ENCODE measurements at regions not wholly inside any gene's neighbourhood (a gene's known extent, or its start where the extent isn't known, plus 50 kb on each side); places are given as distances from the start of the nearest gene placed in this dataset.

DNA sequence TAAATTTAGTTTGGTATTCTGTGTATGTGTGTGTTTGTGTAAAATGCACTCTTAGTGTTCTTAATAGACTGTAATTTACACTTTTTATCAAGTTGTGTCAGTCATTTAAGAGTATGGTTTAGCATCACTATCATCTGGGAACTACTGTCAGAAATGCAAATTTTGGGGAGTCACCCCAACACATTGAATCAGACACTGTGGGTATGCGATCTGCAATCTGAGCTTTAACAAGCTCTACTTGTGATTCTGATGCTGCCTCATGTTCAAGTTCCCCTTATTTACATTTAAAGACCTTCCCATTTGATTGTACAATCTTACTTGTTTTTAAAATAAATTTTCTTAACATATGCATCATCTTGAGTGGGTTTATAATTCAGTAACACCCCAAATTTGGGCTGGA, 218.1 kb upstream of the FOXP2 start:
- Histone ChIP-seq H3K4me1 (ENCODE audit: control insufficient read depth, extremely low read depth, insufficient read depth, low read length) (no peaks in the 10 kb centered on the region), H3K4me2 (ENCODE audit: control insufficient read depth, extremely low read depth, insufficient read depth, low read depth, low read length) (no peak overlapping the region), H4K20me1 (ENCODE audit: control insufficient read depth, extremely low read depth, insufficient read depth, low read length) (no peaks in the 10 kb centered on the region), H3K27ac (ENCODE audit: control insufficient read depth, insufficient read depth, low read length) (no peak overlapping the region), H3K9me1 (ENCODE audit: control insufficient read depth, extremely low read depth, insufficient read depth, low read length) (no peaks in the 10 kb centered on the region), H3K9ac (ENCODE audit: control insufficient read depth, extremely low read depth, insufficient read depth, low read length) (no peak overlapping the region), H3K4me3 (ENCODE audit: control insufficient read depth in 2 of 3, extremely low read depth in 1 of 3, insufficient read depth in 2 of 3, low read depth in 1 of 3, low read length in 3 of 3) (no peak overlapping the region), H3K79me2 (ENCODE audit: control insufficient read depth, insufficient read depth, low read length) (no peaks in the 10 kb centered on the region), H3K9me3 (ENCODE audit: control insufficient read depth, low read depth, low read length) (no peaks in the 10 kb centered on the region), H2AFZ (ENCODE audit: control insufficient read depth, low read length) (no peak overlapping the region), H3K36me3 (ENCODE audit: control insufficient read depth in 2 of 2, extremely low read depth in 1 of 2, insufficient read depth in 2 of 2, low read length in 2 of 2) (no peaks in the 10 kb centered on the region), H3K27me3 (ENCODE audit: control insufficient read depth, extremely low read depth, insufficient read depth, low read length) (no peaks in the 10 kb centered on the region)
- dilution Hi-C loops (cut with MboI; ENCODE audit: extremely low pct_ligation_motif_present, low sequenced_read_pairs): no loop called here
- TF ChIP-seq EZH2 (IDR thresholded peaks at IDR 0.05; ENCODE audit: low read length): no peak
- TF ChIP-seq, protein P1, sequence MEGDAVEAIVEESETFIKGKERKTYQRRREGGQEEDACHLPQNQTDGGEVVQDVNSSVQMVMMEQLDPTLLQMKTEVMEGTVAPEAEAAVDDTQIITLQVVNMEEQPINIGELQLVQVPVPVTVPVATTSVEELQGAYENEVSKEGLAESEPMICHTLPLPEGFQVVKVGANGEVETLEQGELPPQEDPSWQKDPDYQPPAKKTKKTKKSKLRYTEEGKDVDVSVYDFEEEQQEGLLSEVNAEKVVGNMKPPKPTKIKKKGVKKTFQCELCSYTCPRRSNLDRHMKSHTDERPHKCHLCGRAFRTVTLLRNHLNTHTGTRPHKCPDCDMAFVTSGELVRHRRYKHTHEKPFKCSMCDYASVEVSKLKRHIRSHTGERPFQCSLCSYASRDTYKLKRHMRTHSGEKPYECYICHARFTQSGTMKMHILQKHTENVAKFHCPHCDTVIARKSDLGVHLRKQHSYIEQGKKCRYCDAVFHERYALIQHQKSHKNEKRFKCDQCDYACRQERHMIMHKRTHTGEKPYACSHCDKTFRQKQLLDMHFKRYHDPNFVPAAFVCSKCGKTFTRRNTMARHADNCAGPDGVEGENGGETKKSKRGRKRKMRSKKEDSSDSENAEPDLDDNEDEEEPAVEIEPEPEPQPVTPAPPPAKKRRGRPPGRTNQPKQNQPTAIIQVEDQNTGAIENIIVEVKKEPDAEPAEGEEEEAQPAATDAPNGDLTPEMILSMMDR (optimal IDR thresholded peaks at IDR 0.05 in 1 of 3, IDR thresholded peaks at IDR 0.05 in 1 of 3, conservative IDR thresholded peaks at IDR 0.05 in 1 of 3; ENCODE audit: extremely low read depth in 1 of 3, insufficient read depth in 2 of 3, low read length in 3 of 3): no peak
- FAIRE-seq (no peak), DNase-seq (ENCODE audit: low read depth, low spot score) (no peak)

DNA sequence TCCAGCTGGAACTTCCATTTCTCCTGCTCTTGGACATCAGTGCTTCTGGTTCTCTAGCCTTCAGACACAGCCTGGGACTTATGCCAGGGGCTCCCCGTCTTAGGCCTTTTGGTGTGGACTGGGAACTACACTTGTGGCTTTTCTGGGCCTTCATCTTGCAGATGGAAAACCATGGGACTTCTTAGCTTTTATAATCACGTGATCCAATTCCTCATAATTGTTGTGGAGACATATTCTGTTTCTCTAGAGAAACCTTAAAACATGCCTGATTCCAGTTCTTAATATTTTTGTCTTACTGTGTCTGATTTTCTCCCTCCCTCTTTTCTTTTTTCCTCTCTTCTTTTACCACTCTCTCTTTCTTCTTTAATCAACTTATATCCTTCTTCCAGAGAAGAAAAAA, 224.2 kb upstream of the FOXP2 start:
- dilution Hi-C loops (cut with MboI; ENCODE audit: extremely low pct_ligation_motif_present, low sequenced_read_pairs): no loop called here
- Histone ChIP-seq H3K9ac (ENCODE audit: control insufficient read depth, extremely low read depth, insufficient read depth, low read length) (no peak overlapping the region), H4K20me1 (ENCODE audit: control insufficient read depth, extremely low read depth, insufficient read depth, low read length) (no peaks in the 10 kb centered on the region), H3K4me3 (ENCODE audit: control insufficient read depth in 2 of 3, extremely low read depth in 1 of 3, insufficient read depth in 2 of 3, low read depth in 1 of 3, low read length in 3 of 3) (no peak overlapping the region), H2AFZ (ENCODE audit: control insufficient read depth, low read length) (no peak overlapping the region), H3K9me1 (ENCODE audit: control insufficient read depth, extremely low read depth, insufficient read depth, low read length) (no peaks in the 10 kb centered on the region), H3K4me1 (ENCODE audit: control insufficient read depth, extremely low read depth, insufficient read depth, low read length) (no peaks in the 10 kb centered on the region), H3K79me2 (ENCODE audit: control insufficient read depth, insufficient read depth, low read length) (no peaks in the 10 kb centered on the region), H3K27me3 (ENCODE audit: control insufficient read depth, extremely low read depth, insufficient read depth, low read length) (no peaks in the 10 kb centered on the region), H3K27ac (ENCODE audit: control insufficient read depth, insufficient read depth, low read length) (no peak overlapping the region), H3K4me2 (ENCODE audit: control insufficient read depth, extremely low read depth, insufficient read depth, low read depth, low read length) (no peak overlapping the region), H3K36me3 (ENCODE audit: control insufficient read depth in 2 of 2, extremely low read depth in 1 of 2, insufficient read depth in 2 of 2, low read length in 2 of 2) (no peaks in the 10 kb centered on the region), H3K9me3 (ENCODE audit: control insufficient read depth, low read depth, low read length) (no peaks in the 10 kb centered on the region)
- no peak for DNase-seq (ENCODE audit: low read depth, low spot score)
- TF ChIP-seq EZH2 (IDR thresholded peaks at IDR 0.05; ENCODE audit: low read length): no peak
- FAIRE-seq: no peak

DNA sequence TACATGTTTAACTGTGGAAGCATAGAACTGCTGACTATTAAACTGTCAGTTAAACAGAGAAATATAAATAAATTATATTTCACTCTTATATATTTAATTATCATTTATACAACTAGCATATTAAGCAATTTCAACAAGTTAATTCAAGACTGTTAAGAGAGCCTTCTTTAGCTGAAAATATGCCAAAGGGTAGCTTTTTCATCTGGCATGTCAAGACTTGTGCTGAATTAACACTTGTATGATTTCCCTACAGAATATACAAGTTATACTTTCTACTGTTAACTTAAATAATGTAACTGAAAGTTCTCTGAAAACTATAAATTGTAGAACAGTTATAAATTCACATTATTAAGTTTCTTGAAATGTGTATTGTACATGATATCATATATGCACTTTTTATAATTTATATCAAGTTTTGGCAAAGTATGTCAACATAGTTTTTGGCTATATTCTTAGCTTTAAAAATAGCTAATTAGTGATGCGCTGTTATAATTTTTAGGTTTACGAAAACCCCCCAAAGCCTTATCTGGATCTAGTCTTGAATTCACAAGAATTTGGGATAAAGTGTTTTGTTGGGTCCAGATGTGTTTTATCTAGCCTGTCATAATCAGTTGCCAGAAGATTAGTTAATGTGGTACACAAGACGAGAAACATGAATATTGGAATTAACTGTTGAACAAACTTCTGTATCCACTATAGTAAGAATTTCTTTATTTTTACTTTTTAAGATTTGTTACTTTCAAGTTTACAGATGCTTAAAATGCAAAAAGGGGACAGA, 231.1 kb upstream of the FOXP2 start:
- H3K4me2 ChIP-seq (ENCODE audit: control insufficient read depth, extremely low read depth, insufficient read depth, low read depth, low read length): peak overlapping the region; percentile 23
- no peak overlapping the region for H3K4me3 ChIP-seq (ENCODE audit: control insufficient read depth in 2 of 3, extremely low read depth in 1 of 3, insufficient read depth in 2 of 3, low read depth in 1 of 3, low read length in 3 of 3)
- H3K36me3 ChIP-seq (ENCODE audit: control insufficient read depth in 2 of 2, extremely low read depth in 1 of 2, insufficient read depth in 2 of 2, low read length in 2 of 2): no peaks in the 10 kb centered on the region
- no peaks in the 10 kb centered on the region for H3K9me3 ChIP-seq (ENCODE audit: control insufficient read depth, low read depth, low read length)
- H3K4me1 ChIP-seq (ENCODE audit: control insufficient read depth, extremely low read depth, insufficient read depth, low read length): peaks cover 5% of the 10 kb centered on the region
- no peak overlapping the region for H2AFZ ChIP-seq (ENCODE audit: control insufficient read depth, low read length)
- peak; percentile 36 for FAIRE-seq
- no peaks in the 10 kb centered on the region for H3K9me1 ChIP-seq (ENCODE audit: control insufficient read depth, extremely low read depth, insufficient read depth, low read length)
- peak; percentile 21 for DNase-seq (ENCODE audit: low read depth, low spot score)
- dilution Hi-C loops (cut with MboI; ENCODE audit: extremely low pct_ligation_motif_present, low sequenced_read_pairs): no loop called here
- H3K9ac ChIP-seq (ENCODE audit: control insufficient read depth, extremely low read depth, insufficient read depth, low read length): no peak overlapping the region
- no peaks in the 10 kb centered on the region for H3K27me3 ChIP-seq (ENCODE audit: control insufficient read depth, extremely low read depth, insufficient read depth, low read length)
- TF ChIP-seq, protein P1 (optimal IDR thresholded peaks at IDR 0.05 in 1 of 3, IDR thresholded peaks at IDR 0.05 in 1 of 3, conservative IDR thresholded peaks at IDR 0.05 in 1 of 3; ENCODE audit: extremely low read depth in 1 of 3, insufficient read depth in 2 of 3, low read length in 3 of 3): no peak
- TF ChIP-seq EZH2 (IDR thresholded peaks at IDR 0.05; ENCODE audit: low read length): no peak
- H4K20me1 ChIP-seq (ENCODE audit: control insufficient read depth, extremely low read depth, insufficient read depth, low read length): no peaks in the 10 kb centered on the region
- no peaks in the 10 kb centered on the region for H3K79me2 ChIP-seq (ENCODE audit: control insufficient read depth, insufficient read depth, low read length)
- H3K27ac ChIP-seq (ENCODE audit: control insufficient read depth, insufficient read depth, low read length): no peak overlapping the region

Data from keratinocyte (primary cell).